Inferior parietal cortex (tissue), 1 donor: ENCODE measurements at regions not wholly inside any gene's neighbourhood (a gene's known extent, or its start where the extent isn't known, plus 50 kb on each side); places are given as distances from the start of the nearest gene placed in this dataset.

ENCODE experiments used
- DNase-seq: peaks from one replicate; pipeline ENCODE4 v3.0.0-alpha.2; 2016; ENCODE audit errors: extremely low spot score

- no peak for DNase-seq
These were observed 173.1 kb downstream of the NECTIN3 start for GRCh38 chr3:111244760-111245159.

- no peak for DNase-seq
These were observed 175.5 kb downstream of the NECTIN3 start for GRCh38 chr3:111246967-111247760.

GRCh38 chr3:111248406-111248805 is 176.8 kb downstream of the NECTIN3 start:
- DNase-seq, result no peak

- no peak for DNase-seq
These were observed 177.8 kb downstream of the NECTIN3 start for GRCh38 chr3:111249421-111249820.

GRCh38 chr3:111252779-111253178 is 181.2 kb downstream of the NECTIN3 start:
- peak; percentile 9 for DNase-seq

GRCh38 chr3:111253733-111254132 is 182.1 kb downstream of the NECTIN3 start:
- DNase-seq, result no peak

- no peak for DNase-seq
These were observed 189.3 kb downstream of the NECTIN3 start for GRCh38 chr3:111260878-111261277.

- no peak for DNase-seq
These were observed 198.2 kb downstream of the NECTIN3 start for GRCh38 chr3:111269777-111270176.

GRCh38 chr3:111277226-111277625 is 205.6 kb downstream of the NECTIN3 start:
- no peak for DNase-seq

- no peak for DNase-seq
These were observed 207.3 kb downstream of the NECTIN3 start for GRCh38 chr3:111278959-111279358.

- no peak for DNase-seq
These were observed 210.4 kb downstream of the NECTIN3 start for GRCh38 chr3:111282024-111282423.

- DNase-seq, result no peak
These were observed 211.5 kb downstream of the NECTIN3 start for GRCh38 chr3:111283165-111283564.

GRCh38 chr3:111284503-111285183 is 213.0 kb downstream of the NECTIN3 start:
- no peak for DNase-seq

GRCh38 chr3:111285184-111285538 is 213.5 kb downstream of the NECTIN3 start:
- no peak for DNase-seq

GRCh38 chr3:111285694-111286093 is 214.1 kb downstream of the NECTIN3 start:
- DNase-seq, result no peak

- DNase-seq, result no peak
These were observed 215.1 kb downstream of the NECTIN3 start for GRCh38 chr3:111286746-111287145.

GRCh38 chr3:111292117-111292516 is 220.5 kb downstream of the NECTIN3 start:
- DNase-seq, result no peak

GRCh38 chr3:111299192-111299615 is 227.6 kb downstream of the NECTIN3 start:
- DNase-seq, result no peak

GRCh38 chr3:111301238-111301798 is 229.7 kb downstream of the NECTIN3 start:
- DNase-seq, result no peak

- DNase-seq, result no peak
These were observed 230.4 kb downstream of the NECTIN3 start for GRCh38 chr3:111302063-111302462.

GRCh38 chr3:111303760-111304159 is 232.1 kb downstream of the NECTIN3 start:
- DNase-seq, result no peak

GRCh38 chr3:111307676-111308075 is 234.3 kb upstream of the CD96 start:
- no peak for DNase-seq

GRCh38 chr3:111311126-111311525 is 230.9 kb upstream of the CD96 start:
- no peak for DNase-seq
